CD14-positive monocyte (primary cell): ENCODE measurements at regions not wholly inside any gene's neighbourhood (a gene's known extent, or its start where the extent isn't known, plus 50 kb on each side); places are given as distances from the start of the nearest gene placed in this dataset.

ENCODE experiments used
- DNase-seq, 3 donors: peaks; one replicate each; pipeline ENCODE4 v3.0.0-alpha.2; 2011 to 2022
- H2AFZ ChIP-seq: 2 replicates; pipeline ENCODE4 v1.6.0; 2012; ENCODE audit warnings: mild to moderate bottlenecking, low read depth, low read length, inconsistent platforms; ENCODE audit not compliant: insufficient read depth, poor library complexity, severe bottlenecking
- H3K27ac ChIP-seq, 2 donors: 1 replicate in 1 of 2; 2 replicates in 1 of 2; pipeline ENCODE4 v1.5.1; 2012 to 2013; ENCODE audit warnings: low read length in 2 of 2, control low read depth in 1 of 2, inconsistent platforms in 1 of 2, low read depth in 1 of 2, mild to moderate bottlenecking in 1 of 2
- H3K27me3 ChIP-seq, 2 donors: one replicate each; pipeline versions ENCODE4 v1.6.0 to v1.6.1; 2011 to 2013; ENCODE audit warnings: low read length in 2 of 2; ENCODE audit not compliant: control insufficient read depth in 2 of 2, insufficient read depth in 2 of 2
- H3K36me3 ChIP-seq, 2 donors: replicated peaks in 1 of 2; 1 replicate in 1 of 2; 2 replicates in 1 of 2; pipeline versions ENCODE4 v1.5.1 to v1.6.1; 2012 to 2013; ENCODE audit warnings: low read length in 2 of 2, control low read depth in 1 of 2, inconsistent platforms in 1 of 2, mild to moderate bottlenecking in 1 of 2; ENCODE audit not compliant: insufficient read depth in 2 of 2, control insufficient read depth in 1 of 2
- H3K4me1 ChIP-seq, 2 donors: 1 replicate in 1 of 2; 2 replicates in 1 of 2; pipeline versions ENCODE4 v1.5.1 to v1.6.1; 2012 to 2013; ENCODE audit warnings: low read length in 2 of 2, control low read depth in 1 of 2, inconsistent platforms in 1 of 2, mild to moderate bottlenecking in 1 of 2, moderate library complexity in 1 of 2; ENCODE audit not compliant: insufficient read depth in 2 of 2, control insufficient read depth in 1 of 2
- H3K4me2 ChIP-seq: replicated peaks from 2 replicates; pipeline ENCODE3; 2012; ENCODE audit warnings: low read length, moderate library complexity, mild to moderate bottlenecking; ENCODE audit not compliant: poor library complexity, severe bottlenecking; ENCODE audit errors: extremely low read depth
- H3K4me3 ChIP-seq, 3 experiments: fragments of 200-600 bp in 1 of 3; sonication (generic) in 1 of 3; replicated peaks in 1 of 3; 1 replicate in 2 of 3; 2 replicates in 1 of 3; pipeline ENCODE4 v1.5.1; 2011 to 2013; ENCODE audit warnings: low read length in 3 of 3, mild to moderate bottlenecking in 3 of 3, control low read depth in 2 of 3, low read depth in 2 of 3, inconsistent platforms in 1 of 3, moderate library complexity in 1 of 3
- H3K79me2 ChIP-seq: 2 replicates; pipeline ENCODE4 v1.6.0; 2012; ENCODE audit warnings: mild to moderate bottlenecking, control low read depth, inconsistent platforms, low read length, moderate library complexity; ENCODE audit not compliant: insufficient read depth
- H3K9ac ChIP-seq: 2 replicates; pipeline ENCODE4 v1.6.0; 2017; ENCODE audit warnings: low read length, mild to moderate bottlenecking; ENCODE audit not compliant: insufficient read depth, poor library complexity, severe bottlenecking
- H3K9me3 ChIP-seq, 2 donors: replicated peaks in 1 of 2; 1 replicate in 1 of 2; 2 replicates in 1 of 2; pipeline versions ENCODE4 v1.5.1 to v1.6.1; 2012 to 2013; ENCODE audit warnings: low read length in 2 of 2, control low read depth in 1 of 2; ENCODE audit not compliant: control insufficient read depth in 1 of 2, insufficient read depth in 1 of 2
- H4K20me1 ChIP-seq: 2 replicates; pipeline ENCODE4 v1.6.0; 2012; ENCODE audit warnings: mild to moderate bottlenecking, low read length, control low read depth, moderate library complexity; ENCODE audit not compliant: insufficient read depth
- H3K27ac Mint-ChIP-seq, 7 donors: one replicate each; pipeline ENCODE4 v1.8.0; 2020; ENCODE audit warnings: mild to moderate bottlenecking in 7 of 7, mixed read lengths in 7 of 7, moderate library complexity in 6 of 7, inconsistent platforms in 2 of 7
- H3K27me3 Mint-ChIP-seq, 3 donors: one replicate each; pipeline ENCODE4 v1.8.0; 2021 to 2022; ENCODE audit warnings: low read depth in 3 of 3, mild to moderate bottlenecking in 3 of 3, mixed read lengths in 3 of 3, moderate library complexity in 3 of 3, inconsistent platforms in 1 of 3
- H3K36me3 Mint-ChIP-seq, 2 donors: one replicate each; pipeline ENCODE4 v1.8.0; 2020; ENCODE audit warnings: mixed read lengths in 2 of 2, inconsistent platforms in 1 of 2, mild to moderate bottlenecking in 1 of 2
- H3K4me1 Mint-ChIP-seq: one replicate; pipeline ENCODE4 v1.8.0; 2020; ENCODE audit warnings: mild to moderate bottlenecking, mixed read lengths
- H3K4me3 Mint-ChIP-seq, 2 donors: one replicate each; pipeline ENCODE4 v1.8.0; 2020; ENCODE audit warnings: mild to moderate bottlenecking in 2 of 2, mixed read lengths in 2 of 2, moderate library complexity in 1 of 2
- H3K9me3 Mint-ChIP-seq, 7 donors: one replicate each; pipeline ENCODE4 v1.8.0; 2020 to 2022; ENCODE audit warnings: mixed read lengths in 7 of 7, mild to moderate bottlenecking in 6 of 7, moderate library complexity in 6 of 7, inconsistent platforms in 2 of 7
- WGBS: methylation state at CpG from one replicate; pipeline ENCODE4 v1.1.5; 2013; ENCODE audit warnings: missing lambda C conversion rate; ENCODE audit not compliant: insufficient coverage; 5-methylcytosine and 5-hydroxymethylcytosine counted together
- intact Hi-C, 2 donors: fragments of 100-400 bp; cut with micrococcal nuclease; formaldehyde crosslinking; loops; one replicate each; pipeline versions ENCODE4 v1.15.0 to v1.15.1; 2023
- TF ChIP-seq, protein P1 (sequence below): fragments of 200-600 bp; IDR thresholded peaks from one replicate; pipeline ENCODE4 v1.8.0; 2022; ENCODE audit warnings: antibody characterized with exemption, mild to moderate bottlenecking

DNA sequence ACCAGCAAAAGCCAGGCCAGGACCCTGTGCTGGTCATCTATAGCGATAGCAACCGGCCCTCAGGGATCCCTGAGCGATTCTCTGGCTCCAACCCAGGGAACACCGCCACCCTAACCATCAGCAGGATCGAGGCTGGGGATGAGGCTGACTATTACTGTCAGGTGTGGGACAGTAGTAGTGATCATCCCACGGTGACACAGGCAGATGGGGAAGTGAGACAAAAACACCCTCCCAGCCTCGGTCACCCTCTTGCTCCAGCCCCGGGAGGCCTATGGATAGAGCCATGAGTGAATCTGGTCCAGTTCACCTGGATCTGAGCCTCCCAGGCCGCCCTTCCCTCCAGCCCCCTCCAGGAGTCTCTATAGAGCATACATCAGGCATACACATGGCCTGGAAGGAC lies 115.2 kb upstream of the IGLL5 start:
- Histone ChIP-seq H2AFZ (no peak overlapping the region), H3K4me2 (no peak overlapping the region), H3K27ac (no peak overlapping the region), H3K4me1 (peaks cover 20 to 31% of the 10 kb centered on the region in 2 donors), H3K9me3 (no peaks in the 10 kb centered on the region), H3K27me3 (peaks cover 0 to 4% of the 10 kb centered on the region in 2 donors), H3K4me3 (no peak overlapping the region), H4K20me1 (no peaks in the 10 kb centered on the region), H3K36me3 (no peaks in the 10 kb centered on the region), H3K9ac (no peak overlapping the region), H3K79me2 (no peaks in the 10 kb centered on the region)
- intact Hi-C loops = no loop called here
- Mint-ChIP-seq H3K27me3 (peaks cover 4 to 14% (median 9%) of the 10 kb centered on the region in 3 donors), H3K36me3 (no peaks in the 10 kb centered on the region), H3K4me3 (no peak overlapping the region), H3K9me3 (no peaks in the 10 kb centered on the region), H3K27ac (peak overlapping the region in 1 of 7 donors; percentile 13), H3K4me1 (peaks cover 32% of the 10 kb centered on the region)
- no peak for DNase-seq
- TF ChIP-seq, protein P1, sequence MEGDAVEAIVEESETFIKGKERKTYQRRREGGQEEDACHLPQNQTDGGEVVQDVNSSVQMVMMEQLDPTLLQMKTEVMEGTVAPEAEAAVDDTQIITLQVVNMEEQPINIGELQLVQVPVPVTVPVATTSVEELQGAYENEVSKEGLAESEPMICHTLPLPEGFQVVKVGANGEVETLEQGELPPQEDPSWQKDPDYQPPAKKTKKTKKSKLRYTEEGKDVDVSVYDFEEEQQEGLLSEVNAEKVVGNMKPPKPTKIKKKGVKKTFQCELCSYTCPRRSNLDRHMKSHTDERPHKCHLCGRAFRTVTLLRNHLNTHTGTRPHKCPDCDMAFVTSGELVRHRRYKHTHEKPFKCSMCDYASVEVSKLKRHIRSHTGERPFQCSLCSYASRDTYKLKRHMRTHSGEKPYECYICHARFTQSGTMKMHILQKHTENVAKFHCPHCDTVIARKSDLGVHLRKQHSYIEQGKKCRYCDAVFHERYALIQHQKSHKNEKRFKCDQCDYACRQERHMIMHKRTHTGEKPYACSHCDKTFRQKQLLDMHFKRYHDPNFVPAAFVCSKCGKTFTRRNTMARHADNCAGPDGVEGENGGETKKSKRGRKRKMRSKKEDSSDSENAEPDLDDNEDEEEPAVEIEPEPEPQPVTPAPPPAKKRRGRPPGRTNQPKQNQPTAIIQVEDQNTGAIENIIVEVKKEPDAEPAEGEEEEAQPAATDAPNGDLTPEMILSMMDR = no peak
- WGBS = 100% methylated on average over 4 of the region's 9 CpGs

GRCh38 chr22:22772883-22773282 lies 114.7 kb upstream of the IGLL5 start:
- H3K4me3 ChIP-seq = no peak overlapping the region
- Mint-ChIP-seq H3K27ac (no peak overlapping the region), H3K9me3 (no peaks in the 10 kb centered on the region), H3K36me3 (no peaks in the 10 kb centered on the region), H3K27me3 (peaks cover 3 to 13% (median 9%) of the 10 kb centered on the region in 3 donors), H3K4me1 (peaks cover 32% of the 10 kb centered on the region), H3K4me3 (no peak overlapping the region)
- 60% methylated on average over 1 of the region's 2 CpGs for WGBS
- H3K36me3 ChIP-seq = no peaks in the 10 kb centered on the region
- H3K4me1 ChIP-seq = peaks cover 20 to 31% of the 10 kb centered on the region in 2 donors
- intact Hi-C loops = no loop called here
- no peak overlapping the region for H3K27ac ChIP-seq
- no peaks in the 10 kb centered on the region for H4K20me1 ChIP-seq
- H3K9ac ChIP-seq = no peak overlapping the region
- no peak overlapping the region for H2AFZ ChIP-seq
- no peak for DNase-seq
- no peaks in the 10 kb centered on the region for H3K9me3 ChIP-seq
- H3K79me2 ChIP-seq = no peaks in the 10 kb centered on the region
- H3K4me2 ChIP-seq = no peak overlapping the region
- peaks cover 0 to 4% of the 10 kb centered on the region in 2 donors for H3K27me3 ChIP-seq
- TF ChIP-seq, protein P1 = no peak
